SK-N-MC (cell line): ENCODE measurements at regions not wholly inside any gene's neighbourhood (a gene's known extent, or its start where the extent isn't known, plus 50 kb on each side); places are given as distances from the start of the nearest gene placed in this dataset.

Experiments
- EZH2 ChIP-seq: fragments of 200-600 bp; sonication (generic); IDR thresholded peaks from one replicate; pipeline ENCODE4 v1.6.1; 2017; ENCODE audit warnings: antibody characterized with exemption
- FOXP2 ChIP-seq: optimal IDR thresholded peaks from 2 replicates; pipeline ENCODE3; 2011; ENCODE audit warnings: mild to moderate bottlenecking, moderate library complexity; ENCODE audit not compliant: insufficient read depth; ENCODE audit errors: extremely low read length, control extremely low read depth
- POLR2AphosphoS5 ChIP-seq: IDR thresholded peaks from 2 replicates; pipeline ENCODE4 v1.6.1; 2012; ENCODE audit warnings: mild to moderate bottlenecking, low read depth, low read length, borderline replicate concordance

DNA sequence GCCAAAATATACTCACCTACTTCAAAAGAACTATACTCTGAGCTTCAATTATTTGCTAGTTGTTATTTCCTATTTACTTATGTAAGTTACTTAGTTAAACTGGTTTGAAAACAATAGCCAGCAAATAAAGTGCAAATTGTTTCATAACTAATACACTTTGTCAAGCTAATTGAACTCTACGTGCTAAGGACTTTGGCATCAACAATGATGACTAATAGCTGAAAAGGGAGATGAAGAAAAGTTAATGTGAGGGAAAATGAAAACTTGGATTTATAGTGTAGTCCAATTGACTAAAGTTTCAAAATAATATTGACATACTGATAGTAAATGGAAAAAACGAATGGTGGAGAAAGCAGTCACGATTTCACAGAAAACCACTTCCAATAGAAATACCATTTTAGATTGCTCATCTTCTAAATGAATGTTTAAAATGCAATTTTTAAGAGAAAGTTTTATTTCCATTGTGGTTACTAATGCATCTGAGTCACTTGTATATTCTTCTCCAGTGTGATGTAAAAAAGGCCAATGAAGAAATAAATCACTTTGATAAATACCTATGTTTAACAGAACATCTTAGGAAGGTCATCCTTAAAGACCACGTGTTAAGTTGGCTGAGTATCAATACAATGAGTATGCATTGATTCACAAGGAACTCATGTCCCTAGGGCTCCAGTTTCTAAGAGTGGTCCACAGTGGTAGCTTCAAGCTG is 455.2 kb downstream of the LTN1 start:
- TF ChIP-seq EZH2 (no peak), POLR2AphosphoS5 (no peak), FOXP2 (no peak)
